Glomerular endothelial cell (primary cell): ENCODE measurements at regions not wholly inside any gene's neighbourhood (a gene's known extent, or its start where the extent isn't known, plus 50 kb on each side); places are given as distances from the start of the nearest gene placed in this dataset.
"Not testable (repeated sequence)": the region's sequence is repeated elsewhere in the genome, so short reads cannot be mapped to it uniquely, and the experiment has no call there.

ENCODE experiments used
- DNase-seq: peaks from one replicate; pipeline ENCODE4 v3.0.0-alpha.2; 2011; ENCODE audit warnings: low read depth, low spot score; ENCODE audit errors: extremely low read depth

DNA sequence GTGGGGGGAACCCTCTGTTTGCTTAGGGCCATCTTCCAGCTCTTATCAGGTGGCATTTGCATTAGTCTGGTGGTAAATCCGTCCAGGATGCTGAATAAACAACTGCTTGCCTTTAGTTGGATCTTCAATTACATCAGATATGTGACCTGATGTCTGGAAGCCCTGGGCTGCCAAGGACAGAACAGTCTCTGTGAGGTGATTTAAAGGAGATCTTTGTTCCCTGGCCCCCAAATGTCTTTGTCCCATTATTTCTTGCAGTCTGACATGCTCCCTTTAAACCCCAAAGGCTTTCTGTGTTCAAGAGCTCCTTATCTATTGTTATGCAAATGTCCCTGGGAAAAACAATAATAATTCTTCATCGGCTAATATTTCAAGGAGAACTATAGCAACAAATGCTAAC lies 84.6 kb upstream of the SPTLC3 start:
- DNase-seq, result no peak

GRCh38 chr20:12925210-12925755 lies 83.5 kb upstream of the SPTLC3 start:
- DNase-seq, result peak; percentile 42

GRCh38 chr20:12925863-12926793 lies 82.6 kb upstream of the SPTLC3 start:
- no peak for DNase-seq

- no peak for DNase-seq
Measured at GRCh38 chr20:12927489-12927888, 81.3 kb upstream of the SPTLC3 start.

- DNase-seq, result no peak
Measured at GRCh38 chr20:12928358-12928754, 80.4 kb upstream of the SPTLC3 start.

DNA sequence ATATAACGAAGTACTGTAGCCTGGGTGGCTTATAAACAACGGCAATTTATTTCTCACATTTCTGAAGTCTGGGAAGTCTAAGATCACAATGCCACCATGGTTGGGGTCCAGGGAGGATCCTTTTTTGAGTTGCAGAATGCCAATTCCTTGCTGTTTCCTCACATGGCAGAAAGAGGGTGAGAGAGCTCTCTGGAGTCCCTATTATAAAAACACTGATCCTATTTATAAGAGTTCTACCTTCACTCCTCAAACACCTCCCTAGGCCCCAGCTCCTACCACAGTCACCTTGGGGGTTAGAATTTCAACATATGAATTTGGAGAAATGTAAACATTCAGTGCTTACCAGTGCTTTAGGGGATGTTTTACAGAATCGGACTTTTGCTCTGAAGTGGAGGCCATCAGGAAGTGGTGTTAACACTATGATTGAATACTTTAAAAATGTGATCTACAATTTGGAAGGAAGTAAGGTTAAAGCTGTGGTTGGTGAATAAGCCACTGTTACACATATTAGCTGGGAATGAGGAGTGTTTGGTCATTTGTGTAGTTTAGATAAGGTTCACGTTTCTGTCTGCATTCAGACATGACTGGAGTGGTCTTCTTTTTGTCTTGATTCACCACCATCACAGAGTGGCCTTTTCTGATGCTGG lies 79.9 kb upstream of the SPTLC3 start:
- DNase-seq, result peak; percentile 39

- no peak for DNase-seq
Measured at GRCh38 chr20:12936020-12936419, 72.8 kb upstream of the SPTLC3 start.

DNA sequence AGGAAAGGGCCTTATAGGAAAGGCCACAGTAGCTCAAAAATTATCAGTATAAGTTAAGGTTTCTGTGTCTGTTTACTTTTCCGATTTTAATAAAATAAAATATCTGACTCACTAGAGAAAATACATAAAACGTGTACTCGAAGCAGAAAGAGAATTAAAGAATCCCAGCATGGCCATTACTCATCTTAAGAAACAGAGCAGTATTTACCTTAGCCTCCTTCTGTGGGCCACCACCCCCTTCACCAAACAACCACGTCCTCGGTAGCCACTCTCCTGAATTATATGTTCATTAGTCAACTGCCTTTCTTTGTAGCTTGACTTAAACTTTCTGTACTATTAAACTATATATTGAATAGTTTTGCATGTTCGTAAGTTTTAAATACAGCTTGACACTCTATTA lies 72.2 kb upstream of the SPTLC3 start:
- DNase-seq, result no peak

- no peak for DNase-seq
Measured at GRCh38 chr20:12941025-12941424, 67.7 kb upstream of the SPTLC3 start.

- no peak for DNase-seq
Measured at GRCh38 chr20:12942123-12942522, 66.6 kb upstream of the SPTLC3 start.

GRCh38 chr20:12946789-12947188 lies 62.0 kb upstream of the SPTLC3 start:
- DNase-seq, result no peak

GRCh38 chr20:12947691-12948090 lies 61.1 kb upstream of the SPTLC3 start:
- DNase-seq, result no peak

DNA sequence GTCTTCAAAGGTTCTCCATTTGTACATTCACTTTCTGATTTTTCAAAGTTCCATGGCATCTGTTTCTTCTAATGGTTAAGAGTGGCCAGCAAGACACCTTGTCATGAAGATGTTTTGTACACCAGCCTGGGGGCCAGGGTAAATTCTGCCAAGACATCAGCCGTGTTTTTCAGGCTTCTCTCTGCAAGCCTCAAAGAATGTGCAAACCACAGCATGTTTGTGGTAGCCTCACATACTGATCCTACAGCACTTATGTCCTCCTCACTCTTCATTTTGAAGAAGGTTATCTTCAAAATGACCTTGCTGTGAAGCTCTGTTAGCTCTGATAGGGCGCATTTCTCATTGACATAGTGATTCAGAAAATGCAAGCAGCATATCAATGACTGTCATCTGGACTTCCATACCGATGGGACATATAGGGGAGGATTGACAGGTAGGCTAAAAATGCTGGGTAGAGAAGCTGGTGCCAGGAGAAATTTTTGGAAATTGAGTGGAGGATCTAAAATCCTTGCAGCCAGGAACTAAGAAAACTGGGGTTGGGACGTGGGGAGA lies 59.3 kb upstream of the SPTLC3 start:
- no peak for DNase-seq

DNA sequence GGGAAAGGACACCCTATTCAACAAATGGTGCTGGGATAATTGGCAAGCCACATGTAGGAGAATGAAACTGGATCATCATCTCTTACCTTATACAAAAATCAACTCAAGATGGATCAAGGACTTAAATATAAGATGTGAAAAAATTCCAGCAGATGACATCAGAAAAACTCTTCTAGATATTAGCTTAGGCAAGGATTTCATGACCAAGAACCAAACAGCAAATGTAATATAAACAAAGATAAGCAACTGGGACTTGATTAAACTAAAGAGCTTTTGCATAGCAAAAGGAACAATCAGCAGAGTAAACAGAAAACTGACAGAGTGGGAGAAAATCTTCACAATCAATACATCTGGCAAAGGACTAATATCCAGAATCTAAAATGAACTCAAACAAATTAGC lies 54.5 kb upstream of the SPTLC3 start:
- DNase-seq, result not testable (repeated sequence)

DNA sequence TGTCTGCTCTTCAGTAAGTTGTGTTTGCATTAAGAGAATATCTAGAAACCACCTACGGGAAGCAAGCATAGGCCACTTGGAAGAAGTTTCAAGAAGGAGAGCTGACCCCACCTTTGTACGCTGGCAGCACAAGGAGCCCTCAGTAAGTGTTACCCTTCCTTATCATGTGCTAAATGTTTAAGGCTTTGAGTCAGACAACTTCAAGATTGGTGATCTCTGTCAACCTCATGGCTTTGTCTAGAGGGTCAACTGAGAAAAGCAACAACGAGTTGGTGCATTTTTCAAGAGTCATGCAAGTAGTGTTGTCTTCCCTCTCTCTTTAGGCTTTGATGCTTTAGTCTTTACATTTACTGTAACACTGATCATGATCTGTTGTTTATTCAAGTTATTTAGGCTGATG lies 53.2 kb upstream of the SPTLC3 start:
- no peak for DNase-seq

- DNase-seq, result no peak
Measured at GRCh38 chr20:12956303-12956702, 52.5 kb upstream of the SPTLC3 start.

GRCh38 chr20:12957968-12958367 lies 50.8 kb upstream of the SPTLC3 start:
- DNase-seq, result no peak
